Dermis blood vessel endothelial cell (primary cell): ENCODE measurements at regions not wholly inside any gene's neighbourhood (a gene's known extent, or its start where the extent isn't known, plus 50 kb on each side); places are given as distances from the start of the nearest gene placed in this dataset.
"Not testable (repeated sequence)": the region's sequence is repeated elsewhere in the genome, so short reads cannot be mapped to it uniquely, and the experiment has no call there.

Experiments used
- DNase-seq: peaks from one replicate; pipeline ENCODE4 v3.0.0; 2010

GRCh38 chr13:44746690-44747089 lies 170.6 kb upstream of the TSC22D1 start:
- DNase-seq: no peak

GRCh38 chr13:44744880-44745633 lies 168.9 kb upstream of the TSC22D1 start:
- no peak for DNase-seq

GRCh38 chr13:44739539-44739938 lies 163.4 kb upstream of the TSC22D1 start:
- DNase-seq: peak; percentile 70

- DNase-seq: no peak
Observed at GRCh38 chr13:44739120-44739519, 163.0 kb upstream of the TSC22D1 start.

- DNase-seq: no peak
Observed at GRCh38 chr13:44738463-44738862, 162.3 kb upstream of the TSC22D1 start.

GRCh38 chr13:44735806-44736205 lies 159.7 kb upstream of the TSC22D1 start:
- DNase-seq: no peak

- no peak for DNase-seq
Observed at GRCh38 chr13:44734201-44734707, 158.1 kb upstream of the TSC22D1 start.

GRCh38 chr13:44732503-44733098 lies 156.5 kb upstream of the TSC22D1 start:
- DNase-seq: no peak

- DNase-seq: no peak
Observed at GRCh38 chr13:44730851-44731250, 154.7 kb upstream of the TSC22D1 start.

GRCh38 chr13:44730099-44730498 lies 154.0 kb upstream of the TSC22D1 start:
- peak; percentile 15 for DNase-seq

- not testable (repeated sequence) for DNase-seq
Observed at GRCh38 chr13:44727591-44727990, 151.5 kb upstream of the TSC22D1 start.

- no peak for DNase-seq
Observed at GRCh38 chr13:44726778-44727177, 150.6 kb upstream of the TSC22D1 start.

- no peak for DNase-seq
Observed at GRCh38 chr13:44726214-44726613, 150.1 kb upstream of the TSC22D1 start.

- peak; percentile 16 for DNase-seq
Observed at GRCh38 chr13:44719857-44720671, 143.9 kb upstream of the TSC22D1 start.

- DNase-seq: no peak
Observed at GRCh38 chr13:44718467-44718866, 142.3 kb upstream of the TSC22D1 start.

GRCh38 chr13:44715287-44716230 lies 139.4 kb upstream of the TSC22D1 start:
- DNase-seq: no peak

GRCh38 chr13:44713788-44714469 lies 137.8 kb upstream of the TSC22D1 start:
- peak; percentile 88 for DNase-seq

- DNase-seq: no peak
Observed at GRCh38 chr13:44711706-44712105, 135.6 kb upstream of the TSC22D1 start.

GRCh38 chr13:44710576-44710975 lies 134.4 kb upstream of the TSC22D1 start:
- DNase-seq: peak; percentile 95

- peak; percentile 10 for DNase-seq
Observed at GRCh38 chr13:44704811-44705210, 128.7 kb upstream of the TSC22D1 start.

- DNase-seq: no peak
Observed at GRCh38 chr13:44703371-44703770, 127.2 kb upstream of the TSC22D1 start.

GRCh38 chr13:44698066-44698465 lies 121.9 kb upstream of the TSC22D1 start:
- no peak for DNase-seq
